ENCODE measurements at regions not wholly inside any gene's neighbourhood (a gene's known extent, or its start where the extent isn't known, plus 50 kb on each side); places are given as distances from the start of the nearest gene placed in this dataset.

DNA sequence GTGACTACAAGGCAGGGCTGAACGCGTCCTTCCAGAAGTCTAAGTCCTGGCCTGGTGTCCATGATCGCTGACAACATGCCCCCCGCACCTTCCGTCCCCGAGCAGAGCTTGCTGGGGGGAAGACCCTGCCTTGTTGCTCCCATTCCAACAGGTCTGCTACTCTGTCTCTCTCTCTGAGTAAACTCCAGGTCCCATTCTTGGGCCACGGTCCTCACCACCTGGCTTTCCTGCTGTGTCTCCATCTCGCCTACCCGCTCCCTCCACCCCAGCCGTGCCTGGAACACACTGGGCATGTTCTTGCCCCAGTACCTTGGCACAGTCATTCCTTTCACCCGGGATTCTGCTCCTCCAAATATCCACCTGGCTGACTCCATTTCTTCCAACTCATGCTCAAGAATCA lies 162.3 kb downstream of the BMP7 start:
- no peaks in the 10 kb centered on the region for H3K36me3 ChIP-seq
- H3K4me3 ChIP-seq, result no peak overlapping the region
- no peaks in the 10 kb centered on the region for H3K9me3 ChIP-seq (replicated peaks)
- H3K27me3 ChIP-seq (ENCODE audit: low read depth), result peaks cover 12% of the 10 kb centered on the region
- intact Hi-C loops (cut with micrococcal nuclease), result no loop called here
- H3K4me1 ChIP-seq, result no peaks in the 10 kb centered on the region
- no peak overlapping the region for H3K27ac ChIP-seq (replicated peaks)
- TF ChIP-seq, protein P1, sequence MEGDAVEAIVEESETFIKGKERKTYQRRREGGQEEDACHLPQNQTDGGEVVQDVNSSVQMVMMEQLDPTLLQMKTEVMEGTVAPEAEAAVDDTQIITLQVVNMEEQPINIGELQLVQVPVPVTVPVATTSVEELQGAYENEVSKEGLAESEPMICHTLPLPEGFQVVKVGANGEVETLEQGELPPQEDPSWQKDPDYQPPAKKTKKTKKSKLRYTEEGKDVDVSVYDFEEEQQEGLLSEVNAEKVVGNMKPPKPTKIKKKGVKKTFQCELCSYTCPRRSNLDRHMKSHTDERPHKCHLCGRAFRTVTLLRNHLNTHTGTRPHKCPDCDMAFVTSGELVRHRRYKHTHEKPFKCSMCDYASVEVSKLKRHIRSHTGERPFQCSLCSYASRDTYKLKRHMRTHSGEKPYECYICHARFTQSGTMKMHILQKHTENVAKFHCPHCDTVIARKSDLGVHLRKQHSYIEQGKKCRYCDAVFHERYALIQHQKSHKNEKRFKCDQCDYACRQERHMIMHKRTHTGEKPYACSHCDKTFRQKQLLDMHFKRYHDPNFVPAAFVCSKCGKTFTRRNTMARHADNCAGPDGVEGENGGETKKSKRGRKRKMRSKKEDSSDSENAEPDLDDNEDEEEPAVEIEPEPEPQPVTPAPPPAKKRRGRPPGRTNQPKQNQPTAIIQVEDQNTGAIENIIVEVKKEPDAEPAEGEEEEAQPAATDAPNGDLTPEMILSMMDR (IDR thresholded peaks at IDR 0.05; ENCODE audit: borderline replicate concordance), result no peak
- no peak for DNase-seq

DNA sequence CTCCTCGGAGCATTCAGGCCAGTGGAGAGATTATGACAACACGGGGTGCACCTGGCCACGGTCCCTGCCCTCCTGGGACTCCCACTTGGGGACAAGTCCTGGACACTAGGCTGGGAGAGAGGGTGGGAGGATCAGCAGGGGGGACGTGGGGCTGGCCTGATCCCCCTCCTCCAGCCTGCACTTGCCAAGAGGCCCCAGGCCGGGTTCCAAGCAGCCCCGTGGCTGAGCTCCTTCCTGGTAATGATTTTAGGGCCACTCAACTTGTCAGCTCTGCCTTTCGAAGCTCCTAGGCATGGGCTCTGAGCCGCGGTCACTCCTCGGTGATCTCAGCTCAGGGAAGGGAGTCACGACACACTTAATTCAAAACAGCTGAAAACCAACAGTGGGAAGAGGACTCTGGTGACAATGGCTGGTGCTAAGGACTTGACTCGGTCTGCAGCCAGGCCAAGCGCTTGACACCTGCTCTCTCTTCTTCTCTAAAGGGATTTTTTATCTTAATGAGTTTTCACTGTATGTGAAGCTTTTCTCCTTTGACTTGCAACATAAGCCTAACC lies 161.7 kb downstream of the BMP7 start:
- Histone ChIP-seq H3K4me3 (no peak overlapping the region), H3K4me1 (no peaks in the 10 kb centered on the region), H3K9me3 (replicated peaks) (no peaks in the 10 kb centered on the region), H3K36me3 (no peaks in the 10 kb centered on the region), H3K27me3 (ENCODE audit: low read depth) (peaks cover 12% of the 10 kb centered on the region), H3K27ac (replicated peaks) (no peak overlapping the region)
- intact Hi-C loops (cut with micrococcal nuclease), result no loop called here
- TF ChIP-seq, protein P1 (IDR thresholded peaks at IDR 0.05; ENCODE audit: borderline replicate concordance), result no peak
- no peak for DNase-seq

DNA sequence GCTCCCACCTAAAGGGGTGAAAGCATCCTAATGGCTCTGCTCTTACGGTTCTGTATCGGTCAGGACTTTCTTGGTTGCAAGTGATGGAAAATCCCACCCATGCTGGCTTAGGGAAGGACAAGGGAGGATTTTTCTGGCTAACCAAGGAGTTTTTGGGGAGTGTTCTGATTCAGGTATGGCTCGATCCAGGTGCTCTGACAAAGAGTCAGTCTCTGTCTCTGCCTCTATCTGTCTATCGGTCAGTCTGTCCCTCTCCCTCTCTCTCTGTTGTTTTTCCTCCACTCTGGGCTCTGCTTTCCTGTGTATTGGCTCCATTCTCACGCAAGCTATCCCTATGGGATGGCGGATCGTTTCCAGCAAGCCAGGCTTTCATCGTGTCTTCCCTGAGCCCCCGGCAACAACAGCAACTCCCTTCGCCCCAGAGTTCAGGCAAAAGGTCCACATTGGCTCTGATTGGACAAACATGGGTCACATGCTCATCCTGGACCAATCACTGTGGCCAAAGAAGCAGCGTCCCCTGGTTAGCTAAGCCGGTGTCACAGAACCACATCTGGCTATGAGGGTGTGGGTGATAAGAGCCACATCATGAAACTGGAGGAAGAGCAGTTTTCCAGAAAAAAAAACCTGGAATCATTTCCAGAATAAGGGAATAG lies 160.3 kb downstream of the BMP7 start:
- H3K36me3 ChIP-seq, result no peaks in the 10 kb centered on the region
- DNase-seq, result no peak
- H3K27ac ChIP-seq (replicated peaks), result no peak overlapping the region
- H3K4me3 ChIP-seq, result no peak overlapping the region
- TF ChIP-seq, protein P1 (IDR thresholded peaks at IDR 0.05; ENCODE audit: borderline replicate concordance), result no peak
- intact Hi-C loops (cut with micrococcal nuclease), result no loop called here
- peaks cover 12% of the 10 kb centered on the region for H3K27me3 ChIP-seq (ENCODE audit: low read depth)
- H3K4me1 ChIP-seq, result no peaks in the 10 kb centered on the region
- peaks cover 5% of the 10 kb centered on the region for H3K9me3 ChIP-seq (replicated peaks)

DNA sequence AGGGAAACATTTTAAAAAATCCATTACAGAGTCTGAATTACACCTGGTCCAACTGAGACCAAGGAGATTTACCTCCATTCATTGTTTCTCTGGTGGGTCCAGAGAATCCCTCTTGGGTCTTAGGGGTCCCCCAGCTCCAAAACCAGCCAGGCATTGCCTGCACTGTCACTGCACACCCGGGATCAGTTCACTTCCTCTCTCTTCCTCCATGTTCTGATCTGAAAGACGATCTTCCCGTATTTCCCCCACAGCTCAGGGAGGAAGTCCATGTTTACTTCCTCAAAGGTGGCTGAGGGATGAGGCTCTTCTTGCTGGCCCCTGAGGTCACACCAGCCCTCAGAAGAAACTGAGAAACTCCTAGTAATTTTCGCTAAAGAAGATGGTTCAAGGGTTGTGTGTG lies 159.7 kb downstream of the BMP7 start:
- H3K27me3 ChIP-seq (ENCODE audit: low read depth), result peaks cover 12% of the 10 kb centered on the region
- TF ChIP-seq, protein P1 (IDR thresholded peaks at IDR 0.05; ENCODE audit: borderline replicate concordance), result no peak

DNA sequence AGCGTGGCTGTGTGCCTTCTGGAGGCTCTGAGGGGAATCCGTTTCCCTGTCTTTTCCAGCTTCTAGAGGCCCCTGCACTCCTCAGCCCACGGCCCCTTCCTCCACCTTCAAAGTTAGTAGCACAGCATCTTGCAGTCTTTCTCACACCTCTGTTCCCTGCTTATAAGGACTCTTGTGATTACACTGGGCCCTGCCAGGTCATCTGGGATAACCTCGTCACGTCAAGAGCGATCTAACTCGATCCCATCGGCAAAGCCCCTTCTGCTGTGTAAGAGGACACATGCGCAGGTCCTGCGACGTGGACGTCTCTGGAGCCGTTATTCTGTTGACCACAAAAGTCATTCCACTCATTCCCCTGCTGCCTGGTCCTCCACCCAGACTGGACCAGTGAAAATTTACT lies 159.2 kb downstream of the BMP7 start:
- H3K4me3 ChIP-seq, result no peak overlapping the region
- TF ChIP-seq, protein P1 (IDR thresholded peaks at IDR 0.05; ENCODE audit: borderline replicate concordance), result no peak
- no peaks in the 10 kb centered on the region for H3K4me1 ChIP-seq
- no peaks in the 10 kb centered on the region for H3K36me3 ChIP-seq
- intact Hi-C loops (cut with micrococcal nuclease), result no loop called here
- peaks cover 12% of the 10 kb centered on the region for H3K27me3 ChIP-seq (ENCODE audit: low read depth)
- H3K27ac ChIP-seq (replicated peaks), result no peak overlapping the region
- H3K9me3 ChIP-seq (replicated peaks), result peaks cover 6% of the 10 kb centered on the region
- DNase-seq, result no peak

More for the DNA sequence above, 159.7 kb downstream of the BMP7 start:
- intact Hi-C loops (cut with micrococcal nuclease), result no loop called here
- H3K4me1 ChIP-seq, result no peaks in the 10 kb centered on the region
- no peak for DNase-seq
- H3K27ac ChIP-seq (replicated peaks), result no peak overlapping the region
- H3K4me3 ChIP-seq, result no peak overlapping the region
- peaks cover 6% of the 10 kb centered on the region for H3K9me3 ChIP-seq (replicated peaks)
- no peaks in the 10 kb centered on the region for H3K36me3 ChIP-seq
